Left cardiac atrium (tissue), 4 donors: ENCODE measurements at regions not wholly inside any gene's neighbourhood (a gene's known extent, or its start where the extent isn't known, plus 50 kb on each side); places are given as distances from the start of the nearest gene placed in this dataset.
"Not testable (repeated sequence)": the region's sequence is repeated elsewhere in the genome, so short reads cannot be mapped to it uniquely, and the experiment has no call there.

Experiments
- ATAC-seq, 2 donors: fragments of 200-7000 bp; cut with Tn5 transposase; one replicate each; pipeline ENCODE4 v1.9.1; 2020; ENCODE audit warnings: mild to moderate bottlenecking in 2 of 2, moderate library complexity in 2 of 2
- DNase-seq: peaks from one replicate; pipeline ENCODE4 v3.0.0-alpha.2; 2020
- intact Hi-C, 2 donors: fragments of 100-400 bp; cut with DNase I; formaldehyde crosslinking; loops; one replicate each; pipeline versions ENCODE4 v1.14.1 to v1.15.1; 2022 to 2023
- donor health status: DM: no; HTN: yes; CAD: no.
- donor health status: DM: no; HTN: yes; CAD: no; lungs with severe emphysema.
- donor health status: DM: yes; HTN: yes; CAD: no.
- donor health status: Dilated cardiomyopathy.

DNA sequence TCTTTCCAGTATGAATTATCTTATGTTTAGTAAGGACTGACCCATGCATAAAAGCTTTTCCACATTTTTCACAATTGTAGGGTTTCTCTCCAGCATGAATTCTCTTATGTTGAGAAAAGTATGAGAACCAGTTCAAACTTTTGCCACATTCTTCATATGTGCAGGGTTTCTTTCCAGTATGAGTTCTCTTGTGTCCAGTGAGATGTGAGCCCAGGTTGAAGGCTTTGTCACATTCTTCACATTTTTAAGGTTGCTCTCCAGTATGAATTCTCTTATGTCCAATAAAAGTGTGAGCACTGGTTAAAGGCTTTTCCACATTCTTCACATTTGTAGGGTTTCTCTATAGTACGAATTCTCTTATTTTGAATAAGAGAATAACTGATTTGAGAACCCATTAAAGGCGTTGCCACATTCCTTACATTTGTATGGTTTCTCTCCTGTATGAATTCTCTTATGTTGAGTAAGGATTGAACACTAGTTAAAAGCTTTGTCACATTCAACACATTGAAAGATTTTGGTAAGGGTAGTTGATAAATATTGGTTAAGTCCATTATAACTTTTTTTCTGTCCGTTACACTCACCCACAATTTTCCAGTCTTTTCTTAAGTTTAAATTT, 911.0 kb upstream of the ZNF722 start:
- DNase-seq (no peak), ATAC-seq (no peak)
- intact Hi-C loops = no loop called here

GRCh38 chr7:63092951-63093350, 905.7 kb upstream of the ZNF722 start:
- DNase-seq = no peak
- intact Hi-C loops = no loop called here
- ATAC-seq = no peak

- intact Hi-C loops = no loop called here
- ATAC-seq (no peak), DNase-seq (no peak)
Observed at GRCh38 chr7:63093481-63093880, 905.2 kb upstream of the ZNF722 start.

GRCh38 chr7:63096141-63096540, 902.5 kb upstream of the ZNF722 start:
- no peak for DNase-seq
- intact Hi-C loops = no loop called here
- no peak for ATAC-seq

- ATAC-seq (no peak), DNase-seq (no peak)
- intact Hi-C loops = no loop called here
Observed at GRCh38 chr7:63104666-63105065, 894.0 kb upstream of the ZNF722 start.

DNA sequence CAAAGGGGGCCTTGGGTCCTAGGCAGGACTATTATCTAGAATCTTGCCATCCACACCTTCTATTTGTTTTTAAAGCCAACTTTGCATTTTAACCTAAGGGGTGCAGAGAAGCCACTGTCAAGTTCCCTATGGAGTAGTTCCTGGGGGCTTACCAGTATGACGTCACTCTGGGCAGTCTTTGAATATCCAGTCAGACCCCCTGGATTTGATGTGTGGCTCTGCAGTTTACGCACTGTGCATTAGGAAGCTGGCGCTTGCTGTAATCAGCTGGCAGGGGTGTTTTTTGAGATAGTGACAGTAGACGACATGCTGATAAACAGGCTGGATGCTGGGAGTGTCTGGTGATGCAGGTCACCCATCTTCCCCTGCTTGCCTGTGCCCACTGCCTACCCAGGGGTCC, 892.7 kb upstream of the ZNF722 start:
- DNase-seq (no peak), ATAC-seq (no peak)
- intact Hi-C loops = no loop called here

GRCh38 chr7:63106506-63107388, 891.9 kb upstream of the ZNF722 start:
- DNase-seq = no peak
- ATAC-seq = no peak
- intact Hi-C loops = no loop called here

DNA sequence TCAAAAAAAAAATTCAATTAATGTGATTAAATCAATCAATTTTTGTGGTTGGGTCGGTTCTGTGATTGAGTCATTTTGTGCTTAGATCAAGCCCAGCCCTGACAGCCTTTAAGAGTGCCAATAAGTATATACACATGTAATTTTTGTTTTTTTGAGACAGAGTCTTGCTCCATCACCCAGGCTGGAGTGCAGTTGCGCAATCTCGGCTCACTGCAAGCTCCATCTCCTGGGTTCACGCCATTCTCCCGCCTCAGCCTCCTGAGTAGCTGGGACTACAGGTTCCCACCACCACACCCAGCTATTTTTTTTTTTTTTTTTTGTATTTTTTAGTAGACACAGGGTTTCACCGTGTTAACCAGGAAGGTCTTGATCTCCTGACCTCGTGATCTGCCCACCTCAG, 887.1 kb upstream of the ZNF722 start:
- intact Hi-C loops, ATAC-seq, DNase-seq: not testable (repeated sequence)

DNA sequence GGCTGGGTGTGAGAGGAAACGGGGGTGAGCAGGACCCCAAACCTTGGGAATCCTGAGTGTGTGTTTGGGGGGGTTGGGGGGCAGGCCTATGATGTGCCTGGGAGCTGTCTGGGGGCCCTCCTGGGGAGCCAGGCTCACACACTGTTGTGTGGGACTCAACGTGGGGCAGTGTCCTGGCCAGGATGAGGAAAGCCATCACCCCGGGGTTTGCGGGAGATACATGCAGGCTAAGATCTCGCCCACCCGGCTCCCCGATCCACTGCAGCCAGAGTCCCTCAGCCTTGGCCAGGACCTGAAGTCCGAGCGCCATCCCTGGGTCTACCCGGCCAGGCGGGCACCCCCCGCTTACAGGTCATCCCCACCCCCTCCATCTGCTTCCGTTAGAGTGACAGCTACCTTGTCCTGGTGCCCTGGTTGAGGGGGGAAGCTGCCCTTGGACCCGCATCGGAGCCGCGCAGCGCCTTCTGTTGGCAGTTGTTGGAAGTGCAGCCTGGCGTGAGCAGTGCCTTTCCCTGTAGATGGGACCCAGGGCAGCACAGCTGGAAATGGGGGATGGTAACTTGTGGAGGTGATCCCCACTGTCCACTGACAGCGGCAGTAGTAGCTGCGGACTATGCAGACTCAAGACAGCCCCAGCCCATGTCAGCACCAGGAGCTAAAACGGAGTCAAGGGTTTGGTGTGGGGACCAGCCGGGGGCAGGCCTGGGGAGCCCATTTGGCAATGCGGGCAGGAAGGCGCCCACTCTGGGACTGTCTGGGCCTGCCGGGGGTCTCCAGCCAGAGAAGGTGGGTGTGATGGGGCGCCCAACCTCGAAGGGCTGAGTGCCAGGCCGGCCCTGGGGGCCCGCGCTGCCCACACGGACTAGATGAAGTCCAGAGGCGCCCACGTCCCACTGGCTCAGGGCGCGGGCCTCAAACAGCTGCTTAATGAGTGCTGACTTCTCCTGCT, 885.6 kb upstream of the ZNF722 start:
- DNase-seq = no peak
- intact Hi-C loops = no loop called here
- no peak for ATAC-seq

- ATAC-seq (no peak), DNase-seq (no peak)
- intact Hi-C loops = no loop called here
Observed at GRCh38 chr7:63113713-63114285, 884.9 kb upstream of the ZNF722 start.

DNA sequence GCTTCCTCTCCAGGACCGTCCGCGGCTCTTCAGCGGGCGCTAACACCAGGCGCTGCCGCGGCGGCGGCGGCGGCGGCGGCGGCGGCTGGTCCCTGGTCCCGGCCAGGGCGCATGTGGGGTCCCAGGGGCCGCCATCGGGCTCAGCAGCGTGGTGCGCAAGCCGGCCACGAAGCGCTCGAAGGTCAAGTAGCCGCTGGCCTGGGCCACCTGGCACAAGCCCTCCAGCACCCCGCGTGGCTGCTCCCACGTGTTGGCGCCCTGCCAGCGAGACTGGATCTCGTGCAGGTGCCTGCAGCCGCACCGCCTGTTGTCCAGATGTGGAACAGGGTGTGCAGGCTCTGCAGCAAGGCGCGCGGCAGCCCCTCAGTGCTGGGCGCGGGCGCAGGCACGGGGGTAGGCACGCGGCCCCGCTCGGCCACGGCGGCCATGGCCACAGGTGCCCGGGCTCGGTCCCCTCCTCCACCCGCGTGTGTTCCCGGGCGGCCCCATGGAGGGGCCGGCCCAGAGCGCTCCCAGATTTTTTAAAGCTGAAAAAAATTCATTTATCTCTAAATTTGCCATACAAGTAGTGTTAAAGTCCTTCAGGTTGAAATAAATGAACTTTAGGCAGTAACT, 884.2 kb upstream of the ZNF722 start:
- no peak for ATAC-seq
- intact Hi-C loops = no loop called here

More for the DNA sequence above, 884.2 kb upstream of the ZNF722 start:
- DNase-seq = no peak
